ENCODE measurements at regions not wholly inside any gene's neighbourhood (a gene's known extent, or its start where the extent isn't known, plus 50 kb on each side); places are given as distances from the start of the nearest gene placed in this dataset.

DNA sequence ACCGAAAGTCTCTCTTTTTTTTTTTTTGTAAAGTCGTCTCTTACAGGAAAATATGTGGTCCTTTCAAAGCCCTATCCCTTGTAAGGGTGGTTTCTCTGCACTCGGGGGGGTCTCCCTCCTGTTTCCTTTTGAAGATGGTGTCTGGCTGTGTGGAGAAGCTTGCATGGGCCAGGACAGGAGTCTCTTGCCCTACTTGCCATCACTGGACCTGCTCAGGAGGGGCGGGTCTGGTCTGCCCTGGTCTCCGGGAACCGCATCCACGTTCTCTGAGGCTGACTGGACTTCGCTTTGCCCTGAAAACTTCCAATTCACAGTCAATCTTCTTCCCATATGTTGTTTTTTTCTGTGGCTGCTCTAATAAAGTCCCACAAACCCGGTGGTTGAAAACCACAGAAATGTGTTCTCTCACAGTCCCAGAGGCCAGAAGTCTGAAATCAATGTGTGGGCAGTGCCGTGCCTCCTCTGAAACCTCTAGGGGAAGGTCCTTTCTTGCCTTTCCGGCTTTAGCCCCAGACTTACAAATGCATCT is 92.9 kb upstream of the IER5L start:
- TF ChIP-seq, protein P1, sequence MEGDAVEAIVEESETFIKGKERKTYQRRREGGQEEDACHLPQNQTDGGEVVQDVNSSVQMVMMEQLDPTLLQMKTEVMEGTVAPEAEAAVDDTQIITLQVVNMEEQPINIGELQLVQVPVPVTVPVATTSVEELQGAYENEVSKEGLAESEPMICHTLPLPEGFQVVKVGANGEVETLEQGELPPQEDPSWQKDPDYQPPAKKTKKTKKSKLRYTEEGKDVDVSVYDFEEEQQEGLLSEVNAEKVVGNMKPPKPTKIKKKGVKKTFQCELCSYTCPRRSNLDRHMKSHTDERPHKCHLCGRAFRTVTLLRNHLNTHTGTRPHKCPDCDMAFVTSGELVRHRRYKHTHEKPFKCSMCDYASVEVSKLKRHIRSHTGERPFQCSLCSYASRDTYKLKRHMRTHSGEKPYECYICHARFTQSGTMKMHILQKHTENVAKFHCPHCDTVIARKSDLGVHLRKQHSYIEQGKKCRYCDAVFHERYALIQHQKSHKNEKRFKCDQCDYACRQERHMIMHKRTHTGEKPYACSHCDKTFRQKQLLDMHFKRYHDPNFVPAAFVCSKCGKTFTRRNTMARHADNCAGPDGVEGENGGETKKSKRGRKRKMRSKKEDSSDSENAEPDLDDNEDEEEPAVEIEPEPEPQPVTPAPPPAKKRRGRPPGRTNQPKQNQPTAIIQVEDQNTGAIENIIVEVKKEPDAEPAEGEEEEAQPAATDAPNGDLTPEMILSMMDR (IDR thresholded peaks at IDR 0.05), result no peak
- TF ChIP-seq ZFX (IDR thresholded peaks at IDR 0.05; ENCODE audit: borderline replicate concordance), result no peak

Measured in 22Rv1 (cell line).